IPS DF 6.9 (cell line): ENCODE measurements at regions not wholly inside any gene's neighbourhood (a gene's known extent, or its start where the extent isn't known, plus 50 kb on each side); places are given as distances from the start of the nearest gene placed in this dataset.

Experiments
- DNase-seq: peaks from one replicate; pipeline ENCODE4 v3.0.0-alpha.2; 2013; ENCODE audit warnings: low read depth, low spot score
- H3K27ac ChIP-seq: one replicate; pipeline ENCODE4 v1.5.1; 2013; ENCODE audit warnings: low read length, control low read depth
- H3K27me3 ChIP-seq: 2 replicates; pipeline ENCODE4 v1.6.1; 2013; ENCODE audit warnings: mild to moderate bottlenecking, low read length; ENCODE audit not compliant: control insufficient read depth, insufficient read depth
- H3K36me3 ChIP-seq: 2 replicates; pipeline ENCODE4 v1.6.1; 2013; ENCODE audit warnings: low read length; ENCODE audit not compliant: control insufficient read depth, insufficient read depth
- H3K4me1 ChIP-seq: 2 replicates; pipeline ENCODE4 v1.6.1; 2013; ENCODE audit warnings: low read length; ENCODE audit not compliant: control insufficient read depth, insufficient read depth
- H3K4me3 ChIP-seq: 2 replicates; pipeline ENCODE4 v1.5.1; 2013; ENCODE audit warnings: mild to moderate bottlenecking, low read length
- H3K9me3 ChIP-seq: 2 replicates; pipeline ENCODE4 v1.6.1; 2013; ENCODE audit warnings: low read length, inconsistent platforms; ENCODE audit not compliant: control insufficient read depth, insufficient read depth
- WGBS: extraction: QIAGEN DNeasy Blood & Tissue Kit; methylation state at CpG from one replicate; pipeline ENCODE4 v1.1.7; 2013; ENCODE audit warnings: mixed read lengths, missing lambda C conversion rate; ENCODE audit not compliant: insufficient read length, insufficient coverage; 5-methylcytosine and 5-hydroxymethylcytosine counted together

DNA sequence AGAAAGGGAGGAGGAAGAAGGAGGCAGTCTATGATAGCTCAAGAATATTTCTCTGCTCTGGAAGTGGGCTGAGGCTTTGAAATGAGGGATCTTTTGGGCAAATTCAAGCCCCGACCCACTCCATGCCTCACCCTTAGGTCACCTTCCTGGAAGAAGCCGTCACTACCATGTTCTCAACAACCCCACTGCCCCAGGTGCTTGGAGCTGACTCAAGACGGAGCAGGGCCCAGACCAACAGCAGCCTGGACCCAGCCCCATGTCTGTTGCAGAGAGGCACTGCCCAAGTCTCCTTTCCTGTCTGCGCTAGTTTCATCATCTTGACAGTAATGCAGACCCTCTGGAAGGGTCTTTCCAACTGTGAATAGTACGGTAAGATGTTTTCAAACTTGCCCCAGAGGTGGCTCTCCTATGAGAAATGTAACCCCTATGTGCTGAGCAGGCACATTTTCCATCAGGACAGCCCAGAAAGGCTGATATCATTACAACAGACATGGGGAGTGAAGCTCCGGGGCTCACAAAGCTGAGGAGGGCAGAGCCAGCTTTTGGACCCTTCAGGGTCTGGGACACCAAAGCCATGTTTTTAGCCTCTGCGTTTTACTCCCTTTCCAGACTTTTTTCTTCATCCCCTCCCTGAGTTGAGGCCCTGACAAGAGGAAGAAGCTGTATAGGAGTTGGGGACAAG, 128.2 kb upstream of the LARP1 start:
- Histone ChIP-seq H3K27me3 (no peaks in the 10 kb centered on the region), H3K36me3 (no peaks in the 10 kb centered on the region), H3K4me3 (no peak overlapping the region), H3K9me3 (no peaks in the 10 kb centered on the region), H3K4me1 (no peaks in the 10 kb centered on the region), H3K27ac (no peak overlapping the region)
- no peak for DNase-seq
- no CpG with 5 or more reads among the region's 7 CpGs for WGBS

DNA sequence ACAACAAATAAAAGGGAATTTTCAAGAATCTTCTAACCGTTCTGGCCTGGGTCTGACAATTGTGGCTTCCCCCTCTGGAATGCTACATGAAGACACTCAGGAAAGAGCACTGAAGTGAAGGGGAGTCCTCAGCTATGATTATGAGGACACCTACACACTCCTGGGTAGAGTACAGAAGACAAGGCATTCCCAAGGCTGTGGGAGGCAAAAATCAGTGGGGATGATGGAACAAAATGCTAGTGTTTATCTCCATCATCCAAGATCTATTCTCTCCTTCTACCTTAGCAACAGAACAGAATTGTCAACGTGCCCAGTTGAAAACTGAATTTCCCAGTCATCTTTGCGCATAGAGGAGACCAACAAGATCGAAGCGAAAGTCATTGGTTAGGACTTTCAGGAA, 130.1 kb upstream of the LARP1 start:
- no CpG with 5 or more reads among the region's 5 CpGs for WGBS
- DNase-seq: no peak

DNA sequence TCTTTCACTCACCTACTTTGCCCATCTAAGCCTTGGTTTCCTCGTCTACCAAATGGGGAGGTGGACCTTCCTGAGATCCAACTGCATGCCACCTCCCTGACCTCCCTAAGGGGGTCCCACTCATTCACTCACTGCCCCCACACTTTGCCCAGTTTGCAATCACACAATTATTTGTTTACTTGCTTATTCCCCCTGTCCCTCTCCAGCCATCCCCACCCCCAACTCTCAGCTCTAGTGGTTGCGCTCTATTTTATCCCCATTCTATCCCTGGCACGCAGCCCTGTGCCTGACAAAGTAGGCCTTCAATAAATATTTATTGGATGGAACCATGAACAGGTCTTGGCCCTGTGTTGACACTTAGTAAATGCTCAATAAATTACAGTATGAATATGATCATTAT, 130.8 kb upstream of the LARP1 start:
- H3K4me3 ChIP-seq: no peak overlapping the region
- H3K27ac ChIP-seq: no peak overlapping the region
- H3K36me3 ChIP-seq: no peaks in the 10 kb centered on the region
- no peaks in the 10 kb centered on the region for H3K4me1 ChIP-seq
- no peak for DNase-seq
- no peaks in the 10 kb centered on the region for H3K9me3 ChIP-seq
- H3K27me3 ChIP-seq: no peaks in the 10 kb centered on the region
- WGBS: no CpG with 5 or more reads among the region's 3 CpGs

More for the DNA sequence above, 130.1 kb upstream of the LARP1 start:
- H3K27ac ChIP-seq: no peak overlapping the region
- H3K4me1 ChIP-seq: no peaks in the 10 kb centered on the region
- no peaks in the 10 kb centered on the region for H3K36me3 ChIP-seq
- no peak overlapping the region for H3K4me3 ChIP-seq
- H3K27me3 ChIP-seq: no peaks in the 10 kb centered on the region
- H3K9me3 ChIP-seq: no peaks in the 10 kb centered on the region

DNA sequence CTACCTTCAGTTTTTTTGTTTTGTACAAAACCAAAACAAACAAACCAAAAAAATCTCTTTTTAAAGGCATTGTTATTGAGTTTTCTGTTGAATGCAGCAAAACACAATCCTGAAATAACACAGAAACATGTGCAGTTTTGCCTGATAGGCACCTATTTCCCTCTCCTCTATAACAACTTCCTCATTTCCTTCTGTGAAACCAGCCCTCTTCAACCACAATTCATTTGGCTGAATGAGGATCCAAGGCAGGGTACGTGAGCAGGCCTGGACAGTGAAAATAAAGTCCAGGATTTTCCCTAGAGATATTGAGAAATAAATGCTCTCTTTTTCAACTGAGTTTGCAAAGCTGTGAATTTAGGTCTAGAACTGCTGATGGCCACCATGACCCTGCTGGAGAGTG, 134.8 kb upstream of the LARP1 start:
- Histone ChIP-seq H3K27ac (no peak overlapping the region), H3K4me3 (no peak overlapping the region)
- WGBS: no CpG with 5 or more reads among the region's 1 CpG

DNA sequence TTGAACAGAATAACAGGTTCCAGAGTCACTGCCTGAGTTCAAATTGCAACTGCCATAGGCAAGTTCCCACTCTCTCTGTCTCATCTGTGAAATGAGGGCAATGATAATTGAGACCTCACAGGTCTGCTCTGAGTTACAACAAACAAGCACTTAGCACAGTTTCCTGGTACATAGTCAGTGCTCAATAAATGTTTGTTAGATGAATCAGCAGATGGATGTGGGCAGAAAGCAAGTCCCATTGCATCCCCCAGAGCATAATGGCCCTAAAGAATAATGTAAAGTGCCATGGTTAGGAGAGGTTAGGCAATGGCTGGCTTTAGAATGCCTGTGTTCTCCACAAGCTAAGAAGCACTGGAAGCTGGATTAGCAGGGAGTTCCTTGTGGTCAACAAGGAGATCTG, 136.5 kb upstream of the LARP1 start:
- H3K4me3 ChIP-seq: no peak overlapping the region
- no peak for DNase-seq
- H3K36me3 ChIP-seq: no peaks in the 10 kb centered on the region
- no peaks in the 10 kb centered on the region for H3K9me3 ChIP-seq
- no peaks in the 10 kb centered on the region for H3K4me1 ChIP-seq
- H3K27me3 ChIP-seq: no peaks in the 10 kb centered on the region
- no peak overlapping the region for H3K27ac ChIP-seq

More for the DNA sequence above, 134.8 kb upstream of the LARP1 start:
- H3K36me3 ChIP-seq: no peaks in the 10 kb centered on the region
- no peaks in the 10 kb centered on the region for H3K9me3 ChIP-seq
- DNase-seq: no peak
- no peaks in the 10 kb centered on the region for H3K27me3 ChIP-seq
- H3K4me1 ChIP-seq: no peaks in the 10 kb centered on the region

DNA sequence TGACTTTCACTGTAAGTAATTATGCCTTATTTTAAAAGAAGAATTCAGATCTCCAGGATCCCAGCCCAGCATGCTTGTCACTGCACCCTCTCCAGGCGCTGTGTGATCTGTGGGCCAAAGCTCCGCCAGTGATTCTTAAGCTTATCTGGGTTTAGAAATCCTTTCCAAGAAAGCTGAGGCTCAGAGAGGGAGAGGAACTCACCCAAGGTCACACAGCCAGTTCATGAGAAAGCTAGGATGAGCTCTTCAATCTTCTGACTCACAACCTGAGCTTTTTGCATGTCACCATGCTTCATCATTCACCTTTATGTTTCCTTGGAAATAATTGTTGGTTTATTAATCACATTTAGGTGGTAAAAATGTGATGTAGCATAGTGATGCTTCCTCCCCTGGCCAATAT, 136.6 kb upstream of the HAND1 start:
- DNase-seq: no peak
- no peaks in the 10 kb centered on the region; the same call in 1 of the 2 replicates for H3K36me3 ChIP-seq
- H3K4me3 ChIP-seq: no peak overlapping the region
- no CpG with 5 or more reads among the region's 2 CpGs for WGBS
- no peaks in the 10 kb centered on the region for H3K9me3 ChIP-seq
- no peak overlapping the region for H3K27ac ChIP-seq
- peaks cover 17% of the 10 kb centered on the region for H3K27me3 ChIP-seq
- peaks cover 2% of the 10 kb centered on the region for H3K4me1 ChIP-seq

DNA sequence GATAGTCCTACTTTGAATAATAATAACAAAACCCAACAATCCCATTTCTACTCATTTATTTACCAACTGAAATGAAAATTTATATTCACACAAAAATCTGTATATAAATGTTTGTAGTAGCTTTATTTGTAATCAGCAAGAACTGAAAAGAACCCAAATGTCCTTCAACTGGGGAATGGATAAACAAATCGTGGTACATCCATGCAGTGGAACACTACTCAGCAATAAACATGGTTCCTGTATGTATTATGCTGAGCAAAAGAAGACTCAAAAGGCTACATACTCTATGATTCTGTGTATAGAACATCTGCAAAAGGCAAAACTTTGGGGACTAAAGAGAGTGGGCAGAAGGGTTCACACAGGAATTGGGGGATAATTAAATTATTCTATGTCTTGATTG, 136.1 kb upstream of the HAND1 start:
- DNase-seq: no peak
- no peaks in the 10 kb centered on the region; the same call in 1 of the 2 replicates for H3K36me3 ChIP-seq
- H3K4me1 ChIP-seq: peaks cover 5% of the 10 kb centered on the region
- no peaks in the 10 kb centered on the region for H3K9me3 ChIP-seq
- H3K4me3 ChIP-seq: no peak overlapping the region
- H3K27ac ChIP-seq: no peak overlapping the region
- no CpG with 5 or more reads among the region's 1 CpG for WGBS
- peaks cover 21% of the 10 kb centered on the region for H3K27me3 ChIP-seq

DNA sequence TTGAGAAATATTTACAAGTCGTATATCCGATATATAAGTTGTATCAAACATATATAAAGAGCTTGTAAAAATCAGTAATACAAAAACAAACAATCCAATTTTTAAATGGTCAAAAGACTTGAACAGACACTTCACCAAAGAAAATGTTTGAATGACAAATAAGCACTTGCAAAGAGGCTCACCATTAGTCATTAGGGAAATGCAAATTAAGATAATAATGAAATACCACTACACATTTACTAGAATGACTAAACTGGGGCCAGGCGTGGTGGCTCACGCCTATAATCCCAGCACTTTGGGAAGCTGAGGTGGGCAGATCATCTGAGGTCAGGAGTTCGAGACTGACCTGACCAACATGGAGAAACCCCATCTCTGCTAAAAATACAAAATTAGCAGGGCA, 134.6 kb upstream of the HAND1 start:
- H3K36me3 ChIP-seq: no peaks in the 10 kb centered on the region; the same call in 1 of the 2 replicates
- no peak overlapping the region for H3K4me3 ChIP-seq
- WGBS: no CpG with 5 or more reads among the region's 5 CpGs
- DNase-seq: no peak
- peaks cover 23% of the 10 kb centered on the region for H3K27me3 ChIP-seq
- H3K27ac ChIP-seq: no peak overlapping the region
- peaks cover 6% of the 10 kb centered on the region for H3K4me1 ChIP-seq
- no peaks in the 10 kb centered on the region for H3K9me3 ChIP-seq

DNA sequence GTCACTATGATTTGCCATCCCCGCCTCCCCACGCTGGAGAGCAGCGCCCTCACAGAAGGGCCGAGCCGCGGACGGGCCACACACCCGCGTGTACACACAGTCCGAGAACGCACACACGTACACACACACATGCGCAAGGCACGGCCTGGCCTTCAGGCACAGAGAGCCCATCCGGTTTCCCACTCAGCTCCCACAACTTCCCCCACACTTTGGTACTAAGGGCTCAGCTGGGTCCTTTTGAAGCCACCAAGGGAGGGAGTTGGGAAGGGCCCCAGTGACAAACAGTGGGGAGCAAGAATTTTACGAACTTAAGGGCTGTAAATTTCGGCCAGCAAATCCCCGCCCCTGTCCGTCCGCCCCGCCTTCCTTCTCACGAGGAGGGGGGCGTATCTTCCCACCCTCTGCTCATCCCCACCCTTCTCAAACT, 133.3 kb upstream of the HAND1 start:
- H3K27ac ChIP-seq: no peak overlapping the region
- no peak for DNase-seq
- WGBS: no CpG with 5 or more reads among the region's 23 CpGs

DNA sequence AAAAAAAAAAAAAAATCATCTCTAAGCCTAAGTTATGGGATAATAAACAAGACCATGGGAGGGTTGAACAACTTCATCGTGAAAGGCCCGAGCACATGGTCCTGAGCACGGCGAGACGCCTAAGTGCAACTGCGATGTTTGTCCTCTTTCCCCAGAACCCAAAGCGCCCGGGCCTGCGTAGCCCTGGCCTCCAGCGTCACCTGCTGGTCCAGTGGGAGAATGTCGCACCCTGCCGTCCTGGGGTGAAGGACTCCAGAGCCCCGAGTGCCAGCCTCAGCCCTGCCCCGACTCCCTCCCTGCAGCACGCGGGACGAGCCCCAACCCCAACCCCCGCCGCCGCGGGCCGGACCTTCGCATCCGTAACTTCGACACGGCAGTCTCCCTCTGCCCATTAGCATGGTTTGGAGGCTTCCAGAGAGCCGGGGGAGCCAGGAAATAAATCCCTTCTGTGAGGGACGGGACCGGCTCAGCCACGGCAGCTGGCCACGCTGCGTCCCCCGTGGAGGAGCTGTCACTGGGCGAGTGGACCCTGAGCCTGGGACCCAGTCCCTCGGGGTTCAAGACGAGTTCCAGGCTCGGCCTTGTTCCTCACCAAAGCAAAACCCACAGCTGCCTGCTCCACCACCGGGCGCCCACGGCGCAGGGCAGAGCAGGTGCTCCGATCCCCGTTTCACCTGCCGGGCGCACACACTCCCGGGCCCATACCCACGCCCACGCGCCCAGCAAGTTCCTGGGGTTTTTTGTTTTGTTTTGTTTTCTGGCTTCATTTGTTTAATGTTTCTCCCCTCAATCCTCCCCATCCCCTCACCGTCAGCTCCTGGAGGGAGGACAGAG, 132.5 kb upstream of the HAND1 start:
- WGBS: no CpG with 5 or more reads among the region's 50 CpGs
- H3K4me1 ChIP-seq: peaks cover 6% of the 10 kb centered on the region
- H3K27ac ChIP-seq: no peak overlapping the region
- H3K27me3 ChIP-seq: peaks cover 23% of the 10 kb centered on the region
- H3K36me3 ChIP-seq: no peaks in the 10 kb centered on the region; the same call in 1 of the 2 replicates
- no peaks in the 10 kb centered on the region for H3K9me3 ChIP-seq
- H3K4me3 ChIP-seq: peak overlapping the region; percentile 42; the same call in 1 of the 2 replicates
- DNase-seq: peak; percentile 87

More for the DNA sequence above, 133.3 kb upstream of the HAND1 start:
- Histone ChIP-seq H3K36me3 (no peaks in the 10 kb centered on the region; the same call in 1 of the 2 replicates), H3K4me1 (peaks cover 6% of the 10 kb centered on the region), H3K9me3 (no peaks in the 10 kb centered on the region), H3K4me3 (peak overlapping the region; percentile 4; the same call in 1 of the 2 replicates), H3K27me3 (peaks cover 23% of the 10 kb centered on the region)
